Mucosa of descending colon (tissue), 3 donors: ENCODE measurements at regions not wholly inside any gene's neighbourhood (a gene's known extent, or its start where the extent isn't known, plus 50 kb on each side); places are given as distances from the start of the nearest gene placed in this dataset.

Source experiments
- ATAC-seq: fragments of 200-7000 bp; cut with Tn5 transposase; one replicate; pipeline ENCODE4 v1.9.1; 2020; ENCODE audit warnings: mild to moderate bottlenecking, moderate library complexity
- DNase-seq, 3 donors: peaks; one replicate each; pipeline ENCODE4 v3.0.0-alpha.2; 2020
- H3K36me3 ChIP-seq: fragments of 200-600 bp; one replicate; pipeline ENCODE4 v1.8.0; 2021; ENCODE audit warnings: low read depth, mild to moderate bottlenecking
- H3K4me1 ChIP-seq: fragments of 200-600 bp; one replicate; pipeline ENCODE4 v1.8.0; 2021; ENCODE audit warnings: low read depth, mild to moderate bottlenecking
- H3K4me3 ChIP-seq: fragments of 200-600 bp; one replicate; pipeline ENCODE4 v1.8.0; 2021; ENCODE audit warnings: mild to moderate bottlenecking
- H3K9me3 ChIP-seq: fragments of 200-600 bp; one replicate; pipeline ENCODE4 v1.8.0; 2021; ENCODE audit warnings: mild to moderate bottlenecking
- intact Hi-C, 2 donors: fragments of 100-400 bp; cut with DNase I in 1 of 2; cut with micrococcal nuclease in 1 of 2; formaldehyde crosslinking; loops; one replicate each; pipeline versions ENCODE4 v1.11.0 to v1.11.1; 2022; cut with DNase I, micrococcal nuclease
- TF ChIP-seq, protein P1 (sequence below): fragments of 200-600 bp; IDR thresholded peaks from one replicate; pipeline ENCODE4 v1.8.0; 2022; ENCODE audit warnings: antibody characterized with exemption, mild to moderate bottlenecking
- donor health status: DM: no; HTN: no; CAD: no; lungs with moderate emphysema.
- donor health status: DM: no; HTN: no; CAD: no.
- donor health status: DM: no; HTN: yes; CAD: no.

GRCh38 chr2:136232456-136233172 is 114.7 kb upstream of the CXCR4 start:
- intact Hi-C loops, result no loop called here
- Histone ChIP-seq H3K4me1 (no peaks in the 10 kb centered on the region), H3K4me3 (no peak overlapping the region), H3K36me3 (no peaks in the 10 kb centered on the region), H3K9me3 (no peaks in the 10 kb centered on the region)
- TF ChIP-seq, protein P1, sequence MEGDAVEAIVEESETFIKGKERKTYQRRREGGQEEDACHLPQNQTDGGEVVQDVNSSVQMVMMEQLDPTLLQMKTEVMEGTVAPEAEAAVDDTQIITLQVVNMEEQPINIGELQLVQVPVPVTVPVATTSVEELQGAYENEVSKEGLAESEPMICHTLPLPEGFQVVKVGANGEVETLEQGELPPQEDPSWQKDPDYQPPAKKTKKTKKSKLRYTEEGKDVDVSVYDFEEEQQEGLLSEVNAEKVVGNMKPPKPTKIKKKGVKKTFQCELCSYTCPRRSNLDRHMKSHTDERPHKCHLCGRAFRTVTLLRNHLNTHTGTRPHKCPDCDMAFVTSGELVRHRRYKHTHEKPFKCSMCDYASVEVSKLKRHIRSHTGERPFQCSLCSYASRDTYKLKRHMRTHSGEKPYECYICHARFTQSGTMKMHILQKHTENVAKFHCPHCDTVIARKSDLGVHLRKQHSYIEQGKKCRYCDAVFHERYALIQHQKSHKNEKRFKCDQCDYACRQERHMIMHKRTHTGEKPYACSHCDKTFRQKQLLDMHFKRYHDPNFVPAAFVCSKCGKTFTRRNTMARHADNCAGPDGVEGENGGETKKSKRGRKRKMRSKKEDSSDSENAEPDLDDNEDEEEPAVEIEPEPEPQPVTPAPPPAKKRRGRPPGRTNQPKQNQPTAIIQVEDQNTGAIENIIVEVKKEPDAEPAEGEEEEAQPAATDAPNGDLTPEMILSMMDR, result no peak
- no peak for ATAC-seq
- no peak for DNase-seq

GRCh38 chr2:136230464-136230863 is 112.5 kb upstream of the CXCR4 start:
- Histone ChIP-seq H3K9me3 (no peaks in the 10 kb centered on the region), H3K4me3 (no peak overlapping the region), H3K4me1 (no peaks in the 10 kb centered on the region), H3K36me3 (no peaks in the 10 kb centered on the region)
- intact Hi-C loops, result no loop called here
- ATAC-seq (no peak), DNase-seq (no peak)
- TF ChIP-seq, protein P1, result no peak

GRCh38 chr2:136226903-136227302 is 109.0 kb upstream of the CXCR4 start:
- peak; percentile 16 for ATAC-seq
- H3K4me3 ChIP-seq, result no peak overlapping the region
- TF ChIP-seq, protein P1, result no peak
- intact Hi-C loops, result no loop called here
- no peak for DNase-seq
- H3K4me1 ChIP-seq, result no peaks in the 10 kb centered on the region
- H3K9me3 ChIP-seq, result no peaks in the 10 kb centered on the region
- H3K36me3 ChIP-seq, result no peaks in the 10 kb centered on the region

- H3K36me3 ChIP-seq, result no peaks in the 10 kb centered on the region
- no peaks in the 10 kb centered on the region for H3K9me3 ChIP-seq
- H3K4me3 ChIP-seq, result no peak overlapping the region
- peak; percentile 74 for ATAC-seq
- peak in 1 of 3 donors; percentile 54 for DNase-seq
- intact Hi-C loops, result no loop called here
- TF ChIP-seq, protein P1, result no peak
- H3K4me1 ChIP-seq, result no peaks in the 10 kb centered on the region
Observed at GRCh38 chr2:136225950-136226835, 108.2 kb upstream of the CXCR4 start.

- ATAC-seq (no peak), DNase-seq (no peak)
- Histone ChIP-seq H3K4me1 (no peaks in the 10 kb centered on the region), H3K36me3 (no peaks in the 10 kb centered on the region), H3K9me3 (no peaks in the 10 kb centered on the region), H3K4me3 (no peak overlapping the region)
- TF ChIP-seq, protein P1, result no peak
- intact Hi-C loops, result no loop called here
Observed at GRCh38 chr2:136223274-136223673, 105.3 kb upstream of the CXCR4 start.
